VCaP (cell line): ENCODE measurements at regions not wholly inside any gene's neighbourhood (a gene's known extent, or its start where the extent isn't known, plus 50 kb on each side); places are given as distances from the start of the nearest gene placed in this dataset.

Experiments used
- H3K27ac ChIP-seq: fragments of 450-650 bp; 2 replicates; pipeline ENCODE4 v1.5.1; 2017
- CTCF ChIP-seq: fragments of 450-650 bp; conservative IDR thresholded peaks from 2 replicates; pipeline ENCODE4 v1.5.1; 2017; ENCODE audit warnings: mild to moderate bottlenecking, moderate library complexity

- H3K27ac ChIP-seq: no peak overlapping the region
- TF ChIP-seq CTCF: no peak
Measured at GRCh38 chr11:112835591-112836255, 125.5 kb upstream of the NCAM1 start.

- no peak for TF ChIP-seq CTCF
- no peak overlapping the region for H3K27ac ChIP-seq
Measured at GRCh38 chr11:112836256-112836602, 125.0 kb upstream of the NCAM1 start.

GRCh38 chr11:112837162-112837826 is 123.9 kb upstream of the NCAM1 start:
- TF ChIP-seq CTCF: peak; percentile 52
- H3K27ac ChIP-seq: no peak overlapping the region

- no peak for TF ChIP-seq CTCF
- H3K27ac ChIP-seq: no peak overlapping the region
Measured at GRCh38 chr11:112839051-112839450, 122.2 kb upstream of the NCAM1 start.

GRCh38 chr11:112841729-112842128 is 119.5 kb upstream of the NCAM1 start:
- no peak overlapping the region for H3K27ac ChIP-seq
- TF ChIP-seq CTCF: no peak

- TF ChIP-seq CTCF: no peak
- no peak overlapping the region for H3K27ac ChIP-seq
Measured at GRCh38 chr11:112842151-112842550, 119.1 kb upstream of the NCAM1 start.

- TF ChIP-seq CTCF: no peak
- H3K27ac ChIP-seq: no peak overlapping the region
Measured at GRCh38 chr11:112844517-112844916, 116.7 kb upstream of the NCAM1 start.
